T-cell (primary cell): ENCODE measurements at regions not wholly inside any gene's neighbourhood (a gene's known extent, or its start where the extent isn't known, plus 50 kb on each side); places are given as distances from the start of the nearest gene placed in this dataset.
"Not testable (repeated sequence)": the region's sequence is repeated elsewhere in the genome, so short reads cannot be mapped to it uniquely, and the experiment has no call there.

ENCODE experiments used
- ATAC-seq, 4 experiments: fragments of 200-7000 bp in 3 of 4; fragments of 150-1000 bp in 1 of 4; cut with Tn5 transposase; replicated peaks in 1 of 4; 1 replicate in 3 of 4; 2 replicates in 1 of 4; pipeline ENCODE4 v1.10.0; 2021; ENCODE audit warnings: moderate library complexity in 3 of 4, mild to moderate bottlenecking in 2 of 4, moderate number of reproducible peaks in 1 of 4
- CTCF ChIA-PET, 2 donors: fragments of 300-600 bp; sonication (Branson Sonifier 250); formaldehyde crosslinking; loops; one replicate each; lab custom pipeline; 2022; ENCODE audit warnings: antibody characterized with exemption in 2 of 2; lab: Charles Lee
- POLR2A ChIA-PET, 2 donors: fragments of 300-600 bp; sonication (Branson Sonifier 250); formaldehyde crosslinking; loops; one replicate each; lab custom pipeline; 2022; ENCODE audit warnings: antibody characterized with exemption in 2 of 2; lab: Charles Lee
- DNase-seq, 35 experiments: peaks; one replicate each; pipeline versions ENCODE4 v3.0.0 to v3.0.0-alpha.2; 2013 to 2023
- H3K27ac ChIP-seq: one replicate; pipeline ENCODE4 v1.5.1; 2013; ENCODE audit warnings: low read length
- H3K27me3 ChIP-seq, 2 experiments: replicated peaks in 1 of 2; 1 replicate in 1 of 2; 2 replicates in 1 of 2; pipeline versions ENCODE4 v1.6.1 to v1.7.0; 2013; ENCODE audit warnings: low read length in 1 of 2, mixed read lengths in 1 of 2; ENCODE audit not compliant: control insufficient read depth in 2 of 2, insufficient read depth in 2 of 2; ENCODE audit errors: extremely low read depth in 1 of 2
- H3K36me3 ChIP-seq, 2 donors: 1 replicate in 1 of 2; 2 replicates in 1 of 2; pipeline versions ENCODE4 v1.6.1 to v1.7.0; 2013; ENCODE audit warnings: low read length in 1 of 2; ENCODE audit not compliant: control insufficient read depth in 2 of 2, insufficient read depth in 1 of 2; ENCODE audit errors: extremely low read depth in 1 of 2
- H3K4me1 ChIP-seq, 2 experiments: 1 replicate in 1 of 2; 2 replicates in 1 of 2; pipeline versions ENCODE4 v1.6.1 to v1.7.0; 2013; ENCODE audit warnings: low read length in 2 of 2, mixed read lengths in 1 of 2; ENCODE audit not compliant: insufficient read depth in 2 of 2, control insufficient read depth in 1 of 2; ENCODE audit errors: extremely low read depth in 1 of 2
- H3K4me3 ChIP-seq, 2 donors: 1 replicate in 1 of 2; 2 replicates in 1 of 2; pipeline versions ENCODE4 v1.5.1 to v1.7.0; 2013; ENCODE audit warnings: mild to moderate bottlenecking in 2 of 2, low read length in 1 of 2, moderate library complexity in 1 of 2; ENCODE audit not compliant: control insufficient read depth in 1 of 2; ENCODE audit errors: extremely low read depth in 1 of 2
- H3K9me3 ChIP-seq: 2 replicates; pipeline ENCODE4 v1.7.0; 2013
- H3K27ac Mint-ChIP-seq, 2 donors: one replicate each; pipeline ENCODE4 v1.8.0; 2020 to 2021; ENCODE audit warnings: mild to moderate bottlenecking in 2 of 2, mixed read lengths in 2 of 2
- H3K27me3 Mint-ChIP-seq, 2 donors: one replicate each; pipeline ENCODE4 v1.8.0; 2021 to 2022; ENCODE audit warnings: mixed read lengths in 2 of 2
- H3K36me3 Mint-ChIP-seq: one replicate; pipeline ENCODE4 v1.8.0; 2021; ENCODE audit warnings: mixed read lengths
- H3K4me1 Mint-ChIP-seq, 3 donors: one replicate each; pipeline ENCODE4 v1.8.0; 2020 to 2022; ENCODE audit warnings: mixed read lengths in 3 of 3, mild to moderate bottlenecking in 1 of 3
- H3K4me3 Mint-ChIP-seq, 3 donors: one replicate each; pipeline ENCODE4 v1.8.0; 2020 to 2022; ENCODE audit warnings: mild to moderate bottlenecking in 3 of 3, mixed read lengths in 3 of 3, moderate library complexity in 3 of 3
- H3K9me3 Mint-ChIP-seq, 3 donors: one replicate each; pipeline ENCODE4 v1.8.0; 2020 to 2022; ENCODE audit warnings: mixed read lengths in 3 of 3
- WGBS: methylation state at CpG from one replicate; pipeline ENCODE4 v1.1.5; 2013; ENCODE audit warnings: missing lambda C conversion rate; ENCODE audit not compliant: insufficient coverage; 5-methylcytosine and 5-hydroxymethylcytosine counted together

DNA sequence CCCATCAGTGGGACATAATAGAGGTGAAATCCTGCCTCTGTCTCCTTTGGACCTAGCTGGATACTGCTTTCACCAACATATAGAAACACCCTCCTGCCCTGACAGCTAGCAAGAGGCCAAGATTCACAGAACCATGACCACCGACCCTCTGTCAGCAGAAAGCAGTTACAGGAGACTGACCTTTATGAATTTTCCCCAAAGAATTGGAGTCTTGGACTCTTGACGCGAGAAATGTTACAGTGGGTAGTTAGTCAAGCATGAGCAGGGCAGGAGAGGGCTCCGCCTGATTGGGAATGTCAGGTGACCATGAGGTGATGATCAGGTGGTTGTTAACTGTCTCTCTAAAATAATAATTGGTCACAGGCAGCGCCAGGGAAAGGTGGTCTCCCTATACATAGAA is 1002.3 kb downstream of the TDRD15 start:
- no peaks in the 10 kb centered on the region for H3K4me1 ChIP-seq
- H3K27me3 ChIP-seq, result no peaks in the 10 kb centered on the region
- Mint-ChIP-seq H3K4me1 (no peaks in the 10 kb centered on the region), H3K27ac (no peak overlapping the region), H3K36me3 (no peaks in the 10 kb centered on the region), H3K9me3 (peaks cover 10 to 35% (median 24%) of the 10 kb centered on the region in 3 donors), H3K27me3 (no peaks in the 10 kb centered on the region), H3K4me3 (no peak overlapping the region)
- H3K36me3 ChIP-seq, result no peaks in the 10 kb centered on the region
- DNase-seq (no peak), ATAC-seq (no peak)
- ChIA-PET POLR2A (no interaction called here), CTCF (no interaction called here)
- WGBS, result 100% methylated on average over 2 of the region's 5 CpGs
- H3K4me3 ChIP-seq, result no peak overlapping the region
- H3K27ac ChIP-seq, result no peak overlapping the region
- H3K9me3 ChIP-seq, result no peaks in the 10 kb centered on the region

DNA sequence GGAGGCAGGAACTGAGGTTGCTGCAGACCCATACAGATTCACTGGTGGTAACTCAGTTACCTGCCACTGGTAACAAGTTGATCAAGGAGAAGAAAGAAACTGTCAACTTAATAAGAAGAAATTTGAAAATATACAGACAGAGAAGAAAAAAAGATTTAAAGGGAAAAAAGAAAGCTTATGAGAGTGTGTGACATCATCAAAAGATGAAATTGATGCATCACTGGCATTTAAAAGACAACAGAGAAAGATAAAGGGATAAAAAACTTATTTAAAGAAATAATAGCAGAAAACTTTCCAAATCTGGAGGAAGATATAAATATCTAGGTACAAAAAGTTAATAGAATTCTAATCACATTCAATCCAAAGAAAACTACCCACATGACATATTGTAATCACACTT is 1003.2 kb downstream of the TDRD15 start:
- Histone ChIP-seq H3K4me3 (no peak overlapping the region), H3K4me1 (no peaks in the 10 kb centered on the region), H3K36me3 (no peaks in the 10 kb centered on the region), H3K27me3 (no peaks in the 10 kb centered on the region), H3K27ac (no peak overlapping the region), H3K9me3 (no peaks in the 10 kb centered on the region)
- ChIA-PET POLR2A (no interaction called here), CTCF (no interaction called here)
- Mint-ChIP-seq H3K4me3 (no peak overlapping the region), H3K36me3 (no peaks in the 10 kb centered on the region), H3K9me3 (peaks cover 9 to 35% (median 24%) of the 10 kb centered on the region in 3 donors), H3K27ac (no peak overlapping the region), H3K4me1 (no peaks in the 10 kb centered on the region), H3K27me3 (no peaks in the 10 kb centered on the region)
- DNase-seq (no peak), ATAC-seq (no peak)

DNA sequence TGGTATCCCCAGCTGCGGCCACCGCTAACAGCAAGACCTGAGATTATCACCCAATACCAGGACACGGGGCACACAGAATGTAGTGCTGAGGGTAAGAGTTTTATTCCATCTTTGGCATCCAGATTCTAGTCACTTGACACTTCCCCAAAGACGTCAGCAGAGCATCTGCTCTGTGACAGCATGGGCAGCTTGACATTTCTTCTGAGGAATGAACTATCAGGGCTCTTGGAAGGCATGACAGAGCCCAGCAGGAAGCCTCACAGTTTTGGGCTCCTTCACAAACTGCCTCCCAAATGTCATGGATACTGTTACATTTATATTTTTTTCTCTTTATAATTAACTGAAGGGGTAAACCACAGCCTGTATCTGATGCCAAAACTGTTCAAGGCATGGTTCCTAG is 1010.7 kb downstream of the TDRD15 start:
- no peak for DNase-seq
- H3K9me3 Mint-ChIP-seq, result peaks cover 9 to 25% (median 14%) of the 10 kb centered on the region in 3 donors
- no peak overlapping the region for H3K27ac ChIP-seq
- no peak for ATAC-seq
- H3K9me3 ChIP-seq, result no peaks in the 10 kb centered on the region
- no peak overlapping the region for H3K4me3 ChIP-seq
- no peaks in the 10 kb centered on the region for H3K36me3 Mint-ChIP-seq
- ChIA-PET CTCF (no interaction called here), POLR2A (no interaction called here)
- no peaks in the 10 kb centered on the region for H3K36me3 ChIP-seq
- no peaks in the 10 kb centered on the region for H3K27me3 ChIP-seq
- H3K27me3 Mint-ChIP-seq, result no peaks in the 10 kb centered on the region
- WGBS, result 57% methylated on average over 1 of the region's 4 CpGs
- H3K4me1 Mint-ChIP-seq, result no peaks in the 10 kb centered on the region
- H3K4me3 Mint-ChIP-seq, result no peak overlapping the region
- H3K27ac Mint-ChIP-seq, result no peak overlapping the region
- no peaks in the 10 kb centered on the region for H3K4me1 ChIP-seq

DNA sequence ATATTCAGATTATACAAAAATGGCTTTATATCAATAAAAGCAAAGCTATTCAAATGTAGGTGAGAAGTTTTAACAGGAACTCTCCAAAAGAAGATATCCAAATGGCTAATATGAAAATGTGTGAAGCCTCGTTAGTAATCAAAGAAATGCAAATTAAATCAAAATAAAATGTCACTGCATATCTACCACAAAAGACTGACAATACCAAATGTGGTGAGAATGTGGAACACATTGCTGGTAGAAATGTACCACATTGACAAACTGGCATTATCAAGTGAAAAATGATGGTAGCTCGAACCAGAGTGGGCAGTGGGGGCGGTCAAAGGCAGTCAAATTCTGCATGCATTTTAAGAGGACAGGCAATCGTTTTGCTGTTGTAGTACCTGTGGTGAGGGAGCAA is 1012.7 kb downstream of the TDRD15 start:
- POLR2A ChIA-PET, result no interaction called here
- no peaks in the 10 kb centered on the region for H3K27me3 Mint-ChIP-seq

DNA sequence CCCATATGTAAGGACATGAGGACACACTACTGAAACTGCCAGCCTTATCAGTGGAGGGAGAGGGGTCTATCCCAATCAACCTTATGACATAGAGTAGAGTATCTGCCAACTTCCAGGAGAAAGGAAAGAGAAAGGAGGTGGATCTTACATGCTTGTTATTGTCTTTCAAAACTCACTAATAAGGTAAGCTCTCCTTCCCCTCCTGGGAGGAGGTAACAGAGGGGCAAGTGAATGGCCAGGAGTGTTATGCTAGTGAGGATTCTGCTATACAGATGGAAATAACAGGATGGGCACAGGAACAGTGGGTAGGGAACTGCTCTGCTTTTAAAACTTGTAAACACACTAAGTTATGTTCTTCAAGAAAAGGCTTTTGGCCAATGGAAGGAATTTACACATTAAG is 1020.1 kb downstream of the TDRD15 start:
- H3K9me3 ChIP-seq, result no peaks in the 10 kb centered on the region
- H3K27me3 ChIP-seq, result no peaks in the 10 kb centered on the region
- H3K36me3 ChIP-seq, result no peaks in the 10 kb centered on the region
- ChIA-PET POLR2A (no interaction called here), CTCF (no interaction called here)
- Mint-ChIP-seq H3K27me3 (no peaks in the 10 kb centered on the region), H3K27ac (no peak overlapping the region), H3K9me3 (peaks cover 23 to 39% (median 36%) of the 10 kb centered on the region in 3 donors), H3K4me1 (no peaks in the 10 kb centered on the region), H3K36me3 (no peaks in the 10 kb centered on the region), H3K4me3 (no peak overlapping the region)
- ATAC-seq (no peak), DNase-seq (no peak)
- H3K4me3 ChIP-seq, result no peak overlapping the region
- H3K27ac ChIP-seq, result no peak overlapping the region
- H3K4me1 ChIP-seq, result no peaks in the 10 kb centered on the region

More for the DNA sequence above, 1012.7 kb downstream of the TDRD15 start:
- no peak overlapping the region for H3K27ac Mint-ChIP-seq
- no peaks in the 10 kb centered on the region for H3K36me3 Mint-ChIP-seq
- ATAC-seq (no peak), DNase-seq (no peak)
- no peaks in the 10 kb centered on the region for H3K9me3 ChIP-seq
- CTCF ChIA-PET, result no interaction called here
- no peaks in the 10 kb centered on the region for H3K4me1 Mint-ChIP-seq
- H3K27ac ChIP-seq, result no peak overlapping the region
- WGBS, result 70% methylated on average over 3 of the region's 4 CpGs
- H3K9me3 Mint-ChIP-seq, result peaks cover 14 to 21% (median 14%) of the 10 kb centered on the region in 3 donors
- H3K4me1 ChIP-seq, result no peaks in the 10 kb centered on the region
- H3K4me3 Mint-ChIP-seq, result no peak overlapping the region
- H3K36me3 ChIP-seq, result no peaks in the 10 kb centered on the region
- H3K27me3 ChIP-seq, result no peaks in the 10 kb centered on the region
- no peak overlapping the region for H3K4me3 ChIP-seq

DNA sequence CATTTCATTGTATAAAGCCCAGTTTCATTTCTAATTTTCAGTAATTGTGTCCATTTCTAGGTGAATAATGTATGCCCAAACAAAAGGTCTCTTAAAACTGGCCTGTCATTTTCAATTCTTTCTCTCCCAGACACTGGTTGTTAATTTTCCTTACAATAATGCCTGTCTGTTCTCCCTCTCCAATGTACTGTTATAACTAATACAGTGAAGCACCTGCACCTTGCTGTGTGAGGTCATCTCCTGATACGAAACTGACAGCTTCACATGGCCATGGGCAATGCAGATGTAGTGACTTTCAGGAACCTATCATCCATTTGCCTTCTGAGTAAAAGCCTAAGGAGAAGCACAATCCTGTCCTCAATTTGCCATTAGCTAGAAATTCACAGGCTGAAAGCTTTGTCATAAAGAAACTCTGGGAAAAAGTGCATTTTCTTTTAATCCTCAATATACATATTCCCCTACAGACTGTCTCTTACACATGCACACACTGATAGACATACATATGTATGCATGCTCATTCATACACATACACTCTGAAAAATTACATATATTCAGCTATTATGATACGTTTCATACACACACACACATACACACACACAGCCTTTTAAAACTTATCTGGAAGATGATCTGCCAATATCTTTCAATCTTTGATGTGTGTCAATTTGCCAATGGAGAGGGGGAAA is 1030.3 kb downstream of the TDRD15 start:
- Histone ChIP-seq H3K4me1 (no peaks in the 10 kb centered on the region), H3K4me3 (no peak overlapping the region), H3K9me3 (no peaks in the 10 kb centered on the region), H3K27me3 (no peaks in the 10 kb centered on the region), H3K36me3 (no peaks in the 10 kb centered on the region), H3K27ac (no peak overlapping the region)
- ChIA-PET CTCF (no interaction called here), POLR2A (no interaction called here)
- ATAC-seq (no peak), DNase-seq (no peak)
- H3K9me3 Mint-ChIP-seq, result peaks cover 13 to 20% (median 20%) of the 10 kb centered on the region in 3 donors
- H3K4me1 Mint-ChIP-seq, result no peaks in the 10 kb centered on the region
- no peaks in the 10 kb centered on the region for H3K36me3 Mint-ChIP-seq
- no peaks in the 10 kb centered on the region for H3K27me3 Mint-ChIP-seq
- no peak overlapping the region for H3K27ac Mint-ChIP-seq
- H3K4me3 Mint-ChIP-seq, result no peak overlapping the region
- WGBS, result no CpG with 5 or more reads among the region's 2 CpGs

DNA sequence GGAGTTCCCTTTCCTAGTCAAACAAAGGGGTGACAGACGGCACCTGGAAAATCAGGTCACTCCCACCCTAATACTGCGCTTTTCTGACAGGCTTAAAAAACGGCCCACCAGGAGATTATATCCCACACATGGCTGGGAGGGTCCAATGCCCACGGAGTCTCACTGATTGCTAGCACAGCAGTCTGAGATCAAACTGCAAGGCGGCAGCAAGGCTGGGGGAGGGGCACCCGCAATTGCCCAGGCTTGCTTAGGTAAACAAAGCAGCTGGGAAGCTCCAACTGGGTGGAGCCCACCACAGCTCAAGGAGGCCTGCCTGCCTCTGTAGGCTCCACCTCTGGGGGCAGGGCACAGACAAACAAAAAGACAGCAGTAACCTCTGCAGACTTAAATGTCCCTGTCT is 1032.9 kb downstream of the TDRD15 start:
- H3K36me3 Mint-ChIP-seq, H3K36me3 ChIP-seq, H3K4me1 Mint-ChIP-seq, ATAC-seq, H3K27ac ChIP-seq, H3K4me1 ChIP-seq, POLR2A ChIA-PET, H3K27me3 ChIP-seq, H3K27ac Mint-ChIP-seq, H3K4me3 ChIP-seq, H3K4me3 Mint-ChIP-seq, H3K27me3 Mint-ChIP-seq, CTCF ChIA-PET, DNase-seq, H3K9me3 ChIP-seq: not testable (repeated sequence)
- peaks cover 10 to 19% (median 19%) of the 10 kb centered on the region in 3 donors for H3K9me3 Mint-ChIP-seq
- 69% methylated on average over 2 of the region's 6 CpGs for WGBS
